NB4 (cell line): ENCODE measurements at regions not wholly inside any gene's neighbourhood (a gene's known extent, or its start where the extent isn't known, plus 50 kb on each side); places are given as distances from the start of the nearest gene placed in this dataset.

Experiments
- DNase-seq: peaks from one replicate; pipeline ENCODE4 v3.0.0; 2010; ENCODE audit warnings: low read depth
- H3K4me3 ChIP-seq: one replicate; pipeline ENCODE4 v1.5.1; 2011; ENCODE audit warnings: mild to moderate bottlenecking, low read depth, low read length, moderate library complexity
- CTCF ChIP-seq: IDR thresholded peaks from one replicate; pipeline ENCODE4 v1.5.1; 2012; ENCODE audit warnings: low read depth, low read length
- MAX ChIP-seq: IDR thresholded peaks from 2 replicates; pipeline ENCODE4 v1.6.1; 2011; ENCODE audit warnings: low read depth, low read length
- MYC ChIP-seq: IDR thresholded peaks from 2 replicates; pipeline ENCODE4 v1.6.1; 2011; ENCODE audit warnings: low read depth, low read length
- POLR2A ChIP-seq: IDR thresholded peaks from 2 replicates; pipeline ENCODE4 v1.6.1; 2011; ENCODE audit warnings: mild to moderate bottlenecking; ENCODE audit not compliant: insufficient read length; ENCODE audit errors: extremely low read depth

- TF ChIP-seq MYC = no peak
- TF ChIP-seq POLR2A = no peak
- no peak for TF ChIP-seq CTCF
- no peak for TF ChIP-seq MAX
- H3K4me3 ChIP-seq = no peak overlapping the region
- DNase-seq = peak; percentile 26
Measured at GRCh38 chr1:23639460-23640095, 52.0 kb upstream of the RPL11 start.

GRCh38 chr1:23638786-23639241, 52.8 kb upstream of the RPL11 start:
- no peak for TF ChIP-seq POLR2A
- no peak for TF ChIP-seq MYC
- TF ChIP-seq MAX = no peak
- no peak for TF ChIP-seq CTCF
- no peak for DNase-seq
- no peak overlapping the region for H3K4me3 ChIP-seq

GRCh38 chr1:23638188-23638619, 53.4 kb upstream of the RPL11 start:
- H3K4me3 ChIP-seq = no peak overlapping the region
- DNase-seq = no peak
- TF ChIP-seq CTCF (no peak), MYC (no peak), POLR2A (no peak), MAX (no peak)

- no peak overlapping the region for H3K4me3 ChIP-seq
- no peak for TF ChIP-seq CTCF
- TF ChIP-seq POLR2A = no peak
- no peak for TF ChIP-seq MYC
- no peak for TF ChIP-seq MAX
- no peak for DNase-seq
Measured at GRCh38 chr1:23636009-23636408, 55.6 kb upstream of the RPL11 start.

- DNase-seq = peak; percentile 61
- TF ChIP-seq MYC (no peak), CTCF (peak; percentile 90)
- peak overlapping the region; percentile 40 for H3K4me3 ChIP-seq
Measured at GRCh38 chr1:23634840-23635651, 56.6 kb upstream of the RPL11 start.
